ENCODE measurements at regions not wholly inside any gene's neighbourhood (a gene's known extent, or its start where the extent isn't known, plus 50 kb on each side); places are given as distances from the start of the nearest gene placed in this dataset.

DNA sequence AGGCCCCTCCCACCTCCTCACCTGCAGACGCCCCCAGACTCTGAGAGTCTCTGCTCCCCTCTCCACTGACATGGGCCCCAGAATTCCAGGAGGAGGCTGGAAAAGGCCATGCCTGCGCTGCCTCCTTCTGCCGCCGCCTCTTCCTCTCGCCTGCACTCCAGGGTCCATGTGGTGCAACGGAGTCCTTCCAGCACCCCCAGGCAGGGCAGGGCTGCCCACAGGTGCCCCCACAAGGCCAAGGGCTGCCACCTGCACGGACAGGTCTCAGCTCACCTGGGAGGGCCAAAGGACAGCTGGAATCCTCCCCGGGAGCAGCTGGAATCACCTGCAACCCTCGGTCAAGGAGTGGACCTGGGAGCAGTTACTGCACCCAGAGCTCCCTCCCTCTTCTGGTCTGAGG is 194.9 kb downstream of the RBFOX3 start:
- DNase-seq: no peak

- no peak for DNase-seq
Observed at GRCh38 chr17:79415365-79415764, 195.5 kb downstream of the RBFOX3 start.

GRCh38 chr17:79414793-79415211 is 196.0 kb downstream of the RBFOX3 start:
- DNase-seq: no peak

GRCh38 chr17:79414063-79414792 is 196.6 kb downstream of the RBFOX3 start:
- DNase-seq: no peak

DNA sequence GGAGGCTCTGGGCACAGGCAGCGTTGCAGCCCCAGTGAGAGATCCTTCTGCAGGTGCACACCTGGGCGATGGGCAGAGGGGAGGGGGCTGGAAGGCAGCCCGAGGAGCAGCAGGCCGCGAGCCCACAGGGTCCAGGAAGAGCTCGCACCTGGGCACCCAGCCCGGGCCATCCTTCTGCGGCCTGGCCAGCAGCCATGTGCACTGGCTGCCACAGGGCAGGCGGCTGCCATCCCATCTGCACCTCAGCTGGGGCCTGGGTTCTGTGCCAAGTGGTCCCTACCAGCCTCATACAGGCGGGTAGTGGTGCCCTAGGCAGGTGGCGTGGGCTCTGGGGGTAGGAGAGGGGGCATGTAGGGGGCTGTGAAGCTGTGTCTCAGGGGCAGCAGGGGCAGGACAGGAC is 197.2 kb downstream of the RBFOX3 start:
- no peak for DNase-seq

GRCh38 chr17:79412886-79413390 is 197.9 kb downstream of the RBFOX3 start:
- no peak for DNase-seq

- no peak for DNase-seq
Observed at GRCh38 chr17:79412110-79412509, 198.7 kb downstream of the RBFOX3 start.

- no peak for DNase-seq
Observed at GRCh38 chr17:79411419-79411818, 199.4 kb downstream of the RBFOX3 start.

- no peak for DNase-seq
Observed at GRCh38 chr17:79410681-79411080, 200.2 kb downstream of the RBFOX3 start.

DNA sequence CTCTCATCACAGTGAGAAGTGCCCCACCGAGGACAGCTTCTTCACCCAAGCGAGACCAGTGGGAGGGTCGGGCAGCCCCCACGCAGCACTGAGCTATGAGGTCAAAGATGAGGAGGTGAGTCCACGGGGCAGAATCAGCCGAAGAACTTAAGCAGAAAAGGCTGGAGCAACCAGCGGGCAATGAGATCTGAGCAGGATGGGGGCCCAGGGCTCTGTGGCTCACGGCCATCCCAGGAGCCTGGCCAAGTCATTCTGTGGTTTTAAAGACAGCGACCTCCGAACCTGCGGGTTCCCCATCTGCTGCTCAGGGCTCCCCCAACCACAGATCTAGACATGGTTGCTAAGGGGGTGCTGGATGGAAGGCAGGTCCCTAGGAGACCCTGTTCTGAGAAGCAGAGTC is 202.6 kb downstream of the RBFOX3 start:
- no peak for DNase-seq

DNA sequence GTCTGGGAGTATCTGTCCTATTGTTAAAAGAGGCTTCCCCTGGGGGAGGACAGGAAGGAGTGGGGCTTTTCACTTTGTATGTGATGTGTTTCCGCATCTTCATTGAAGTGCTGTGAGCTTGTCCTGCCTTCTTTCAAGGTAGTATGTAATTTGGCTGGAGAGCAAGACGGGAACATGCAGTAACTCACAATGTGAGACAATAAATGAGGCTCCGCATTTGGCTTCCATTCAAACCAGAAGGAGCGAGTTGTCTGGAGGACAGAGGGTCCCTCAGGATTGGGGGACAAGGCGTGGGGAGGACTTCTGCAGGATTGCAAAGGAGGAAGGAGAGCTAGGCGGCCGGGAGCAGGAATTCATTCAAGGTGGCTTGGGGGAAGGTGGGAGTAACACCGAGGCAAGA is 203.5 kb downstream of the RBFOX3 start:
- DNase-seq: no peak

DNA sequence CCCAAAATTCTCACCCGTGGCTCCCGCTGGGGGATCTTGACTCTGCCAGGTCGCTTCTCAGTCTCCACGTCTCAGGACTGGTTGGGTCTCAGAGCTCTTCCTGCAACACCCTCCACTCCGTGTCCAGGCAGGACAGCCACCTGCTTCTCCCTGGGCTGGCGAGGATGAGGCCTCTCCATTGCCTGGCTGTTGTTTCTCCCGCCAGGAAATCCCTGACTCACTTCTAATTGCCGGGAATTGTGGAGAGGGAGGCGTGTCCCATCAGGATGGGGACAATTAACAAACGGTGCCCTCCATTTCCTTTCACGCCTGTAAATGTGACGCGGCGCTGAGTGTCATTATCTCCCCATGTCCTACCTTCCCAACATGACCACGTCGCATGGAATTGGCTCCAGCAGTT is 204.5 kb downstream of the RBFOX3 start:
- no peak for DNase-seq

DNA sequence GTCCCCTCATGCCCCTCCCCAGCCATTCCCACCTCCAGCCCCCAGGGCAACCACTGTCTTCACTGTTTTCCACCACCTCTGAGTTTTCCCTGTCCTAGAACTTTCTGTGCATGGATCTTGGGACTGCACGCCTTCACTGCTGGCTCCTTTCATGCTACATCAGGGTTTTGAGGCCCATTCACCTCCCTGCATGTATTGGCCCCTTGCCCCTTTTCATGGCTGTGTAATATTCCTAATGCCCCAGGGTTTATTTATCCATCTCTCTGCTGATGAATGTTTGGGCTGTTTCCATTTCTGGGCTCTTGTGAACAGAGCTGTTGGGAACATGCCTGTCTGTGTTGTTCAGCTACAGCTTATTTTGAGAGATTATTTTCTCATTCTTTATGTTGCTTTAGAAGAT is 205.0 kb downstream of the RBFOX3 start:
- no peak for DNase-seq

DNA sequence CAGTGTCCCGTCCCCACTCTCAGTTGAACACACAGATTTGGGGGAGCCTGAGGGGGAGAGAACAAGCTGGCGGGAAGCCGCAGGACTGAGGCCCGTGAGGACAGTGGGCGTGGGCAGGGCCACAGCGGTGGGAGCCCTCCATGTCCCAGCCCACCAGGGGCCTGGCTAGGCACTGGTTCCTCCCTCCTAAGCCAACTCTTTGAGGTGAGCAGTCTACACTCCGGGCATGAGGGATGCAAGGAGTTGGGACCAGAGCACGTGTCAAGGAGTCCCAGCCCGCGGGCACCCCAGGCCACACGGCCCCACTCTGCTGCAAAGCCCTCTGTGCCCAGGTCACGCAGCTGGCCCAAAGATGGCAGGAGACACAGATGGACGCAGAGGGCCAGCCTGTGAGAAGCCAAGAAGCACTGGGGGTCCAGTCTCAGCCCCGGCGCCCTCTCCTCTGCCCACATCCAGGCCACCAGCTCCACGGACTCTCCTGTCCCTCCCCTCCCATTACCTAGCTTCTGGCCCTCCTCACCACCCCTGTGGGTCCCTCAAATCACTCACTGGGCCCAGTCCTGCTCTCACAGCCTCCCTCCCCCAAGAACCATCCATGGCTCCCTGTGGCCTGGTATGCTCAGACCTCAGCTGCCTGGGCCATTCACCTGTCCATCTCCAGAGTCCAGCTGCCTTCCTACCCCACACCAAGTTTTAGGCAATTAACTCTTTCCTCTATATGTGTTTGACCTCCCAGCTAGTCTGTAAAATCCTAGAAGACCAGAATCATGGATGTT is 206.5 kb downstream of the RBFOX3 start:
- DNase-seq: no peak

- DNase-seq: no peak
Observed at GRCh38 chr17:79401704-79402674, 208.9 kb downstream of the RBFOX3 start.

GRCh38 chr17:79400989-79401703 is 209.7 kb downstream of the RBFOX3 start:
- DNase-seq: peak; percentile 61

GRCh38 chr17:79399610-79400144 is 211.2 kb downstream of the RBFOX3 start:
- no peak for DNase-seq

DNA sequence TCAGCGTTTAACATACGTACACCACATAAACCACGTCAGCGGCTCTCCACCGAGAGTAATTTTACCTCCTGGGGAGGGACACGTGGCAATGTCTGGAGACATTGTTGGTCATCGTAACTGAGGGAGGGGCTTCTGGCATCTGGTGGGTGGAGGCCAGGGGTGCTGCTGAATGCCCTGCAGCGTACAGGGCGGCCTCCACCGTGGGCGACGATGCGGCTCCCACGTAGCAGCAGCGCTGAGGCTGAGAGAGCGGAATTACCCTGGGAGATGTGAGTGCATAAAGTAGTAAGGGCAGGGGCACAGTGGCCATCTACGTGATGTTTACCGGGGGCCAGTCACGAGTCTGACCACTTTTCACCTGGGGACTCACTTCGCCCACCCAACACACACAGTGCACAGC is 212.4 kb downstream of the RBFOX3 start:
- no peak for DNase-seq

DNA sequence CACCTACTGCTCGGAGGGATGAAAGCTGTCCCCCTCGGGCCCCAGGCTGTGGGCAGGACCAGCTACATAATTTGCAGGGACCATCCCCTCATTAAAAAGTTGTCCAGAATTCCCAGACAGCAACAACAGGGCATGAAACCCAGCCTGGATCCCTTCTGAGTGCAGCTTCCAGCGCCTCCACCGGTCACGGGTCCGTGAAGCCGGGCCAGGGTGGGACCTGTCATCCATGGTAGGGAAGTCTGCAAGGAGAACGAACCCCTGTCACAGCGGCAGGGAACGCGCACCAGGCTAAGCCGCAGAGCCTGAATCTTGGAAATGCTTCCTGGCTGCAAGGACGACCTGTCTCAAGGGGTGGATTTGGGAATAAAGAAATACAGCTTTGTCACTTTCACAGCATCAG is 214.2 kb downstream of the RBFOX3 start:
- no peak for DNase-seq

DNA sequence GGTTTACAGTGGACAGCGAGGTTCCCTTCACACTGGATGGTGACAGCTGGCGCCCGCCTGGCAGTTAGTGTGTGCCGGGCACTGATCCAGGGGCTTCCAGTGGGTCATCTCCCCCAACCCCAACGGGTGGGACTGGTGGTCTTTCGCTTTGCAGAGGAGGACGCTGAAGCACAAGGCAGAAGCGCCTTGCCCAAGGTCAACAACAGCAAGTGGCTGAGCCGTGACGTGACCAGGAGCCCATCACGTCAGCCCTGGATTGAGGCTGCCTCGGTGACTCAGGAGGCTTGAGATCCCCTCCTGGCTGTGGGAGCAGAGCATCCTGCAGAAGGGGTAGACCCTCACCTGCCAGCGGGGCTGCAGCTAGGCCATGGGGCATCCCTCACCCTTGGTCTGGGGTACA is 215.3 kb downstream of the RBFOX3 start:
- DNase-seq: no peak

DNA sequence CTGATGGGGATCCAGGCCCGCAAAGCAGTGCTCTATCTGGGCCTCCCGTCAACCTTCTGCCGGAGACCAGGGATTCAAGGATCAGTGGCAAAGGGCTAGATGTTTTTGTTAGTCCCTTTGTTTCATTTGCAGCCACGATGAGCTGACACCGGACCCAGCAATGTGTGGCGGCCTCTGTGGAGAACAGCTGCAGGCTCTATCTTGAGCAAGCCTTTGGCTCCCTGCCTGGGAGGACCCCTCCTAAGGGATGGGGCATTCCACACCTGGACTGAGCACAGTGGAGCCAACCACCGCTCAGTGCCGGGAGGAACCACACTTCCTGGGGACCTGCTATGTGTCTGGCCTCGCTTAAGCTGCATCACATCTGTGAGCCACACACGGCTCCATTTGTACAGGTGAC is 215.8 kb downstream of the RBFOX3 start:
- DNase-seq: no peak

All from occipital lobe (tissue), 1 donor.